Gastrocnemius medialis (tissue), 4 donors: ENCODE measurements at regions not wholly inside any gene's neighbourhood (a gene's known extent, or its start where the extent isn't known, plus 50 kb on each side); places are given as distances from the start of the nearest gene placed in this dataset.

Experiments
- ATAC-seq, 2 donors: fragments of 150-250 bp; one replicate each; pipeline ENCODE4 v1.9.1; 2016
- DNase-seq, 2 donors: peaks; one replicate each; pipeline ENCODE4 v3.0.0-alpha.2; 2019
- H3K27ac ChIP-seq, 4 donors: fragments of 200-600 bp; sonication (generic); 1 replicate in 1 of 4; 2 replicates in 3 of 4; pipeline ENCODE4 v1.5.1; 2016 to 2018; ENCODE audit warnings: mild to moderate bottlenecking in 2 of 4, moderate library complexity in 1 of 4
- H3K27me3 ChIP-seq, 3 donors: fragments of 200-600 bp; sonication (generic) in 2 of 3; 1 replicate in 1 of 3; 2 replicates in 2 of 3; pipeline versions ENCODE4 v1.5.1 to v1.6.0; 2016 to 2019; ENCODE audit warnings: mild to moderate bottlenecking in 1 of 3, moderate library complexity in 1 of 3
- H3K36me3 ChIP-seq, 2 donors: fragments of 200-600 bp; sonication (generic) in 1 of 2; one replicate each; pipeline ENCODE4 v1.5.1; 2017 to 2018
- H3K4me1 ChIP-seq, 2 donors: fragments of 200-600 bp; sonication (generic) in 1 of 2; one replicate each; pipeline ENCODE4 v1.5.1; 2016 to 2017; ENCODE audit warnings: mild to moderate bottlenecking in 2 of 2
- H3K4me3 ChIP-seq, 4 donors: fragments of 200-600 bp; sonication (generic) in 3 of 4; 1 replicate in 1 of 4; 2 replicates in 3 of 4; pipeline ENCODE4 v1.5.1; 2016 to 2019; ENCODE audit warnings: mild to moderate bottlenecking in 2 of 4
- H3K9me3 ChIP-seq, 3 donors: fragments of 200-600 bp; sonication (generic) in 2 of 3; 1 replicate in 1 of 3; 2 replicates in 2 of 3; pipeline ENCODE4 v1.5.1; 2016 to 2019
- POLR2A ChIP-seq, 2 donors: fragments of 450-650 bp; IDR thresholded peaks; one replicate each; pipeline ENCODE4 v1.6.1; 2017; ENCODE audit warnings: antibody characterized with exemption in 2 of 2, mild to moderate bottlenecking in 2 of 2, moderate library complexity in 2 of 2
- in situ Hi-C, 4 donors: fragments of 200-750 bp; cut with MboI; loops; one replicate each; pipeline versions ENCODE4 v1.15.0 to v1.8.0; 2017; ENCODE audit warnings: low sequenced_read_pairs in 4 of 4
- intact Hi-C: fragments of 100-400 bp; cut with DNase I; formaldehyde crosslinking; loops from one replicate; pipeline ENCODE4 v1.15.1; 2023; ENCODE audit warnings: low total_unique reads
- TF ChIP-seq, protein P1 (sequence below), 5 experiments: fragments of 450-650 bp in 3 of 5; fragments of 200-600 bp in 2 of 5; sonication (generic) in 2 of 5; IDR thresholded peaks in 4 of 5; conservative IDR thresholded peaks in 1 of 5; 1 replicate in 4 of 5; 2 replicates in 1 of 5; pipeline ENCODE4 v1.5.1; 2016 to 2019; ENCODE audit warnings: antibody characterized with exemption in 5 of 5, mild to moderate bottlenecking in 3 of 5, moderate library complexity in 3 of 5

DNA sequence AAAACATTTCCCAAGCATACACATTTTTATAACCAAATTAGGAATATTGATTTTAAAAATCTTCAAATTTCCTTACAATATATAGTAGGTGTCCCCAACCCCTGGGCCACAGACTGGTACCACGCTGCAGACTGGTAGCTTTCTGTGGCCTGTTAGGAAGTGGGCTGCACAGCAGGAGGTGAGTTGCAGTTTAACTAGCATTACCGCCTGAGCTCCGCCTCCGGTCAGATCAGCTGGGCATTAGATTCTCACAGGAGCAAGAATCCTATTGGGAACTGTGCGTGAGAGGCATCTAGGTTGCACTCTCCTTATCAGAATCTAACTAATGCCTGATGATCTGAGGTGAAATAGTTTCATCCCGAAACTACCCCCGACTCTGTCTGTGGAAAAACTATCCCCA lies 62.1 kb downstream of the ZWINT start:
- ATAC-seq (no peak), DNase-seq (no peak)
- Histone ChIP-seq H3K9me3 (no peaks in the 10 kb centered on the region), H3K4me3 (no peak overlapping the region), H3K27ac (no peak overlapping the region), H3K27me3 (no peaks in the 10 kb centered on the region), H3K4me1 (no peaks in the 10 kb centered on the region), H3K36me3 (no peaks in the 10 kb centered on the region)
- in situ Hi-C loops (no loop called here), intact Hi-C loops (no loop called here)
- TF ChIP-seq, protein P1, sequence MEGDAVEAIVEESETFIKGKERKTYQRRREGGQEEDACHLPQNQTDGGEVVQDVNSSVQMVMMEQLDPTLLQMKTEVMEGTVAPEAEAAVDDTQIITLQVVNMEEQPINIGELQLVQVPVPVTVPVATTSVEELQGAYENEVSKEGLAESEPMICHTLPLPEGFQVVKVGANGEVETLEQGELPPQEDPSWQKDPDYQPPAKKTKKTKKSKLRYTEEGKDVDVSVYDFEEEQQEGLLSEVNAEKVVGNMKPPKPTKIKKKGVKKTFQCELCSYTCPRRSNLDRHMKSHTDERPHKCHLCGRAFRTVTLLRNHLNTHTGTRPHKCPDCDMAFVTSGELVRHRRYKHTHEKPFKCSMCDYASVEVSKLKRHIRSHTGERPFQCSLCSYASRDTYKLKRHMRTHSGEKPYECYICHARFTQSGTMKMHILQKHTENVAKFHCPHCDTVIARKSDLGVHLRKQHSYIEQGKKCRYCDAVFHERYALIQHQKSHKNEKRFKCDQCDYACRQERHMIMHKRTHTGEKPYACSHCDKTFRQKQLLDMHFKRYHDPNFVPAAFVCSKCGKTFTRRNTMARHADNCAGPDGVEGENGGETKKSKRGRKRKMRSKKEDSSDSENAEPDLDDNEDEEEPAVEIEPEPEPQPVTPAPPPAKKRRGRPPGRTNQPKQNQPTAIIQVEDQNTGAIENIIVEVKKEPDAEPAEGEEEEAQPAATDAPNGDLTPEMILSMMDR (IDR thresholded peaks at IDR 0.05 in 4 of 5, conservative IDR thresholded peaks at IDR 0.05 in 1 of 5) = no peak
- TF ChIP-seq POLR2A (IDR thresholded peaks at IDR 0.05) = no peak

DNA sequence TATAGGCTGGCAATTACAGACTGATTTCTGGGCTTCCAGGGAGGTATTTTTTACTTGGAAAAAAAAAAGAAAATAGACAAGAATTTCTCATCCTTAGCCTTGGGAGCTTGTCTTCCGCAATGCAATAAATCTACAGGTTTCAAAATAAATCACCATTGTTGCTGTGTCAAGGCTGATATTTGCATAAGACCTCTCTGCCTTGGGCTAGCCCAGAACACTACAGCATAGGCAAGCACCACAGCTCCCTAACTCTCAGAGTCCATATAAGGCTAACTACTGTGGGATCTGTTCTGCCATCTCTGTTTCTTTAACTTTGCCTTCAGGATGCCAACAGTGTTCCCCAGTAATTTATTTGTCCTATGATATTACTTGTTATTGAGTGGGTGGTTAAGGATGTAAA lies 64.4 kb downstream of the ZWINT start:
- TF ChIP-seq, protein P1 (IDR thresholded peaks at IDR 0.05 in 4 of 5, conservative IDR thresholded peaks at IDR 0.05 in 1 of 5) = no peak
- no peak for TF ChIP-seq POLR2A (IDR thresholded peaks at IDR 0.05)
- Histone ChIP-seq H3K4me3 (no peak overlapping the region), H3K36me3 (no peaks in the 10 kb centered on the region), H3K27me3 (no peaks in the 10 kb centered on the region), H3K27ac (no peak overlapping the region), H3K4me1 (no peaks in the 10 kb centered on the region), H3K9me3 (no peaks in the 10 kb centered on the region)
- in situ Hi-C loops = no loop called here
- no peak for ATAC-seq
- DNase-seq = no peak
- intact Hi-C loops = no loop called here

DNA sequence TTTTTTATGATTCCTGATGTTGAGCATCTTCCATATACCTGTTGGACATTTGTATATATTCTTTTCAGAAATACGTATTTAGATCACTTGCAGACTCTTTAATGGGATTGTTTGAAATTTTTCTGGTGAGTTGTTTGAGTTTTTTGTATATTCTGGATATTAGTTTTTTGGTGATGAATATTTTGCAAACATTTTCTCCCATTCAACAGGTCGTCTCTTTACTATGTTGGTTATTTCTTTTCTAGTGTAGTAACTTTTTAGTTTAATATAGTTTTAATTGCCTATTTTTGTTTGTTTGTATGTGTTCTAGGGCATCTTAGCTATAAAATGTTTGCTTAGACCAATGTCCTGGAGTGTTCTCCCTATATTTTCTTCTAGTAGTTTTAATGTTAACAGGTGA lies 72.7 kb downstream of the ZWINT start:
- Histone ChIP-seq H3K27ac (no peak overlapping the region), H3K9me3 (no peaks in the 10 kb centered on the region), H3K4me3 (no peak overlapping the region), H3K36me3 (no peaks in the 10 kb centered on the region), H3K4me1 (no peaks in the 10 kb centered on the region), H3K27me3 (no peaks in the 10 kb centered on the region)
- ATAC-seq (no peak), DNase-seq (no peak)
- TF ChIP-seq, protein P1 (IDR thresholded peaks at IDR 0.05 in 4 of 5, conservative IDR thresholded peaks at IDR 0.05 in 1 of 5) = no peak
- TF ChIP-seq POLR2A (IDR thresholded peaks at IDR 0.05) = no peak
- in situ Hi-C loops = no loop called here
- intact Hi-C loops = no loop called here

DNA sequence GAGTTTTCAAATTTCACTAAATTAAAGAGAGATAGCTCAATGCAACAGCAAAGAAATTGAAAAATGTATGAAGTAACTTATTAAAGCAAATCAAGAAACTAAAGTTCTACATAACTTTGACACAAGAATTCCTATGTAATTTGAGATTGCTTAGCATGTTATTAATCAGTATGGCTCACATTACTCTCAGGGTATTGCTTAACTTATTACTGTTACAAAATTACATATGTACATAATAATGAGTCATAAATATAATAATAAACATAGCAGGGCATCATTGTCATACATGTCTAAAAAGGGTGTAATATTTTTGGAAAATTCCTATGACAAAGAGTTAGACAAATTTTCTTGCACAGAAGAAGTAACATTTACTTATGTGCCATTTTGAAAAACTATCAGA lies 75.0 kb downstream of the ZWINT start:
- ATAC-seq = no peak
- H3K4me1 ChIP-seq = no peaks in the 10 kb centered on the region
- in situ Hi-C loops (no loop called here), intact Hi-C loops (no loop called here)
- H3K27me3 ChIP-seq = no peaks in the 10 kb centered on the region
- DNase-seq = no peak
- TF ChIP-seq POLR2A (IDR thresholded peaks at IDR 0.05) = no peak
- TF ChIP-seq, protein P1 (IDR thresholded peaks at IDR 0.05 in 4 of 5, conservative IDR thresholded peaks at IDR 0.05 in 1 of 5) = no peak
- H3K36me3 ChIP-seq = no peaks in the 10 kb centered on the region
- H3K9me3 ChIP-seq = no peaks in the 10 kb centered on the region
- H3K27ac ChIP-seq = no peak overlapping the region
- H3K4me3 ChIP-seq = no peak overlapping the region

DNA sequence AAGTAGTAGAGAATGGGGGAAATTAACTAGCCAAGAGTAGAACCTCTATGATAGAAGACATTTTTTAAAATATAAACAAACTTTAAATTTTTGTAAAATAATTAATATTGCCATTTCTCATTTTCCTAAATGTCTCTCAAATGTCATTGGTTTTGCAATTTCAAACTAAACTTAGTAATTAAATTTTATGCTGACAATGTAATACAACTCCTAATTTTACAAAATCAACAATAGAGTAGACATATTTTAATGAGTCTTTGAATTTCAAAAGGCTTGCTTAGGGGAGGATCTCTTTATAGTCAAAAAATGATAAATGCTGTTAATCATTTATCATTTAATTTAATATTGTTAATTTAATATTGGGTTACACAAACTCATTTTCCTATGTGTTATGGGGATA lies 81.8 kb downstream of the ZWINT start:
- Histone ChIP-seq H3K4me1 (no peaks in the 10 kb centered on the region), H3K9me3 (no peaks in the 10 kb centered on the region), H3K4me3 (no peak overlapping the region), H3K27ac (no peak overlapping the region), H3K36me3 (no peaks in the 10 kb centered on the region), H3K27me3 (no peaks in the 10 kb centered on the region)
- DNase-seq (no peak), ATAC-seq (no peak)
- TF ChIP-seq POLR2A (IDR thresholded peaks at IDR 0.05) = no peak
- TF ChIP-seq, protein P1 (IDR thresholded peaks at IDR 0.05 in 4 of 5, conservative IDR thresholded peaks at IDR 0.05 in 1 of 5) = no peak
- in situ Hi-C loops (no loop called here), intact Hi-C loops (no loop called here)
